Iris pigment epithelial cell (primary cell): ENCODE measurements at regions not wholly inside any gene's neighbourhood (a gene's known extent, or its start where the extent isn't known, plus 50 kb on each side); places are given as distances from the start of the nearest gene placed in this dataset.

Experiments used
- DNase-seq: peaks from one replicate; pipeline ENCODE4 v3.0.0-alpha.2; 2011; ENCODE audit warnings: low read depth

GRCh38 chr3:59289831-59290230 is 240.0 kb upstream of the CFAP20DC start:
- no peak for DNase-seq

GRCh38 chr3:59288951-59289350 is 239.1 kb upstream of the CFAP20DC start:
- DNase-seq = no peak

GRCh38 chr3:59286791-59287531 is 237.1 kb upstream of the CFAP20DC start:
- DNase-seq = no peak

- DNase-seq = no peak
Measured at GRCh38 chr3:59285560-59285959, 235.7 kb upstream of the CFAP20DC start.

GRCh38 chr3:59284926-59285325 is 235.1 kb upstream of the CFAP20DC start:
- no peak for DNase-seq

GRCh38 chr3:59280113-59280512 is 230.3 kb upstream of the CFAP20DC start:
- no peak for DNase-seq

GRCh38 chr3:59277816-59278215 is 228.0 kb upstream of the CFAP20DC start:
- no peak for DNase-seq

GRCh38 chr3:59277201-59277600 is 227.4 kb upstream of the CFAP20DC start:
- DNase-seq = no peak

GRCh38 chr3:59273976-59274375 is 224.2 kb upstream of the CFAP20DC start:
- peak; percentile 40 for DNase-seq

GRCh38 chr3:59271971-59272370 is 222.1 kb upstream of the CFAP20DC start:
- no peak for DNase-seq

- no peak for DNase-seq
Measured at GRCh38 chr3:59270921-59271320, 221.1 kb upstream of the CFAP20DC start.

- no peak for DNase-seq
Measured at GRCh38 chr3:59270209-59270608, 220.4 kb upstream of the CFAP20DC start.

- DNase-seq = peak; percentile 74
Measured at GRCh38 chr3:59268170-59268569, 218.3 kb upstream of the CFAP20DC start.

- no peak for DNase-seq
Measured at GRCh38 chr3:59267021-59267420, 217.2 kb upstream of the CFAP20DC start.

- peak; percentile 31 for DNase-seq
Measured at GRCh38 chr3:59266551-59266950, 216.7 kb upstream of the CFAP20DC start.

GRCh38 chr3:59265566-59265965 is 215.7 kb upstream of the CFAP20DC start:
- DNase-seq = peak; percentile 52

GRCh38 chr3:59264366-59264765 is 214.5 kb upstream of the CFAP20DC start:
- DNase-seq = no peak

GRCh38 chr3:59263152-59263551 is 213.3 kb upstream of the CFAP20DC start:
- no peak for DNase-seq

GRCh38 chr3:59262076-59262498 is 212.3 kb upstream of the CFAP20DC start:
- DNase-seq = no peak

GRCh38 chr3:59261009-59261408 is 211.2 kb upstream of the CFAP20DC start:
- no peak for DNase-seq

GRCh38 chr3:59258550-59259260 is 208.9 kb upstream of the CFAP20DC start:
- no peak for DNase-seq

- no peak for DNase-seq
Measured at GRCh38 chr3:59257506-59257905, 207.7 kb upstream of the CFAP20DC start.

GRCh38 chr3:59256230-59256629 is 206.4 kb upstream of the CFAP20DC start:
- DNase-seq = no peak

GRCh38 chr3:59254976-59255375 is 205.2 kb upstream of the CFAP20DC start:
- DNase-seq = no peak
